Esophagus squamous epithelium (tissue), 5 donors: ENCODE measurements at regions not wholly inside any gene's neighbourhood (a gene's known extent, or its start where the extent isn't known, plus 50 kb on each side); places are given as distances from the start of the nearest gene placed in this dataset.
"Not testable (repeated sequence)": the region's sequence is repeated elsewhere in the genome, so short reads cannot be mapped to it uniquely, and the experiment has no call there.

Experiments
- DNase-seq: peaks from one replicate; lab custom pipeline; 2025; lab: John Stamatoyannopoulos, UW
- H3K27ac ChIP-seq, 4 donors: fragments of 200-600 bp; sonication (generic); one replicate each; pipeline ENCODE4 v1.5.1; 2016 to 2019; ENCODE audit warnings: mild to moderate bottlenecking in 1 of 4
- H3K27me3 ChIP-seq, 4 donors: fragments of 200-600 bp; sonication (generic); 1 replicate in 3 of 4; 2 replicates in 1 of 4; pipeline versions ENCODE4 v1.5.1 to v1.6.0; 2017 to 2021; ENCODE audit warnings: antibody characterized with exemption in 1 of 4
- H3K36me3 ChIP-seq, 3 donors: fragments of 200-600 bp; sonication (generic); one replicate each; pipeline ENCODE4 v1.5.1; 2016 to 2019
- H3K4me1 ChIP-seq, 3 donors: fragments of 200-600 bp; sonication (generic); one replicate each; pipeline ENCODE4 v1.5.1; 2017 to 2019
- H3K4me3 ChIP-seq, 4 donors: fragments of 200-600 bp; sonication (generic); 1 replicate in 3 of 4; 2 replicates in 1 of 4; pipeline ENCODE4 v1.5.1; 2016 to 2019; ENCODE audit warnings: mild to moderate bottlenecking in 2 of 4, moderate library complexity in 1 of 4
- H3K9me3 ChIP-seq, 3 donors: fragments of 200-600 bp; sonication (generic); one replicate each; pipeline ENCODE4 v1.5.1; 2016 to 2019
- CTCF ChIP-seq, 6 experiments: fragments of 450-650 bp in 4 of 6; fragments of 200-600 bp in 2 of 6; sonication (generic) in 2 of 6; IDR thresholded peaks; one replicate each; pipeline ENCODE4 v1.5.1; 2016 to 2019; ENCODE audit warnings: antibody characterized with exemption in 6 of 6, mild to moderate bottlenecking in 4 of 6, moderate library complexity in 4 of 6
- POLR2A ChIP-seq, 4 donors: fragments of 450-650 bp; IDR thresholded peaks; one replicate each; pipeline ENCODE4 v1.6.1; 2017; ENCODE audit warnings: antibody characterized with exemption in 4 of 4, mild to moderate bottlenecking in 4 of 4, moderate library complexity in 3 of 4
- WGBS, 2 donors: methylation state at CpG; one replicate each; pipeline ENCODE4 v1.1.5; 2018; 5-methylcytosine and 5-hydroxymethylcytosine counted together
- intact Hi-C: fragments of 100-400 bp; cut with DNase I; formaldehyde crosslinking; loops from one replicate; pipeline ENCODE4 v1.15.0; 2022
- donor health status: DM: yes; HTN: yes; CAD: no.

DNA sequence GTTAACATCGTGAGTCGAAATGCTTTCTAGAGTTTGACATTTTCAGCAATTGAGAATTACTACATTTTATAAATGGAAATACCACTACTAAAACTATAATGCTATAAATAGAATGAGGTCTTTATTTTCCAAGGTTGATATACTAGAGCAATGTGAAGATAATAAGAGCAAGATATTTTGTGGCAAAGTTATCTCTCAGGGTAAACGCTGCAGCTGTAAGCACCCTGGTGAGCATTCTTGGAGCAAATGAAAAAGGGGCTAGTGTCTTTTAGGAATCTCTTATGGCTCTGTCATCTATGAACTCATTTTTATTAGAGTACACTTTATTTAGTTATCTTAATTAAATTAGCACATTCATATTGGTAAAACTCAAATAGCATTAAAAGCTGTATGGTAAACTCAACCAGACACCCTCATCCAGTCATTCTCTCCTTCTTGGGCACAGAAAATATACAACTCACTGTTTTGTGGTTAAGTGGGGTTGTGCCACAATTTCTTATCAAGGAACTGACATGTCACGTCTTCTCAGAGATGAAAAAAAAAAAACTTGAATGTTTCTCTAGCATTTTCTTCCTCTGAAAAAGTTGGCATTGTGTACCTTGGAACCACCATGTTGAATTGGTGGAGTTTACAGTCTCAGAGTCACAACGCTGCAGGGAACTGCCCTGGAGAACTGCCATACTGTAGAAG, 289.5 kb upstream of the PFKP start:
- 64 to 65% methylated on average over 5 of the region's 5 CpGs for WGBS, 2 donors
- H3K27ac ChIP-seq: no peak overlapping the region
- no peaks in the 10 kb centered on the region for H3K4me1 ChIP-seq
- H3K27me3 ChIP-seq: peaks cover 0 to 11% (median 0%) of the 10 kb centered on the region in 4 donors
- H3K9me3 ChIP-seq: no peaks in the 10 kb centered on the region
- intact Hi-C loops: no loop called here
- no peaks in the 10 kb centered on the region for H3K36me3 ChIP-seq
- no peak overlapping the region for H3K4me3 ChIP-seq
- TF ChIP-seq POLR2A (IDR thresholded peaks at IDR 0.05): no peak
- no peak for DNase-seq

- no peak for DNase-seq
- no peaks in the 10 kb centered on the region for H3K4me1 ChIP-seq
- 77 to 78% methylated on average over 25 to 37 of the region's 41 CpGs for WGBS, 2 donors
- H3K9me3 ChIP-seq: no peaks in the 10 kb centered on the region
- H3K36me3 ChIP-seq: no peaks in the 10 kb centered on the region
- H3K27ac ChIP-seq: no peak overlapping the region
- no peak overlapping the region for H3K4me3 ChIP-seq
- TF ChIP-seq CTCF (IDR thresholded peaks at IDR 0.05): no peak
- no peak for TF ChIP-seq POLR2A (IDR thresholded peaks at IDR 0.05)
- H3K27me3 ChIP-seq: peaks cover 0 to 7% (median 0%) of the 10 kb centered on the region in 4 donors
- intact Hi-C loops: no loop called here
Measured at GRCh38 chr10:2772816-2773631, 294.3 kb upstream of the PFKP start.

GRCh38 chr10:2772135-2772534, 295.2 kb upstream of the PFKP start:
- TF ChIP-seq POLR2A (IDR thresholded peaks at IDR 0.05) (no peak), CTCF (IDR thresholded peaks at IDR 0.05) (no peak)
- Histone ChIP-seq H3K4me1 (no peaks in the 10 kb centered on the region), H3K27me3 (peaks cover 0 to 7% (median 0%) of the 10 kb centered on the region in 4 donors), H3K27ac (no peak overlapping the region), H3K4me3 (no peak overlapping the region), H3K9me3 (no peaks in the 10 kb centered on the region), H3K36me3 (no peaks in the 10 kb centered on the region)
- intact Hi-C loops: no loop called here
- no peak for DNase-seq
- WGBS, 2 donors: 81 to 86% methylated on average over 5 of the region's 5 CpGs

GRCh38 chr10:2767293-2767692, 300.1 kb upstream of the PFKP start:
- intact Hi-C loops, H3K9me3 ChIP-seq, H3K4me3 ChIP-seq, H3K36me3 ChIP-seq, H3K27me3 ChIP-seq, H3K4me1 ChIP-seq, DNase-seq, H3K27ac ChIP-seq: not testable (repeated sequence)
- WGBS, 2 donors: 58 to 68% methylated on average over 5 of the region's 5 CpGs

DNA sequence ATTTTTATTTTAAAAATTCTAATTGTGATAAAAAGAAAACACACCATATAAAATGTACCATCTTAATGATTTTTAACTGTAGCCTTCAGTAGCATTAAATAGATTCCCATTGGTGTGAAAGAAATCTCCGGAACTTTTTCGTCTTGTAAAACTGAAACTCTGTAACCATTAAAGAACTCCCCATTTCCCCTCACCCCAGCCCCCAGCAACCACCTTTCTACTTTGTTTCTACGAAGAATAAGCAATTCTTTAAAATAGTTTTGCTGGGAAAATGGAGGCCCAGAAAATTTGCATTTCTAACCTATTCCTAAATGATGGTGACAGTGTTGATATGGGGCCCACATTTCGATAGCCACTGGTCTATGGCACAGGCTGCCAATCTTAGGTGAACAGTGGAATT, 305.4 kb upstream of the PFKP start:
- Histone ChIP-seq H3K36me3 (no peaks in the 10 kb centered on the region), H3K4me1 (no peaks in the 10 kb centered on the region), H3K4me3 (no peak overlapping the region), H3K27me3 (no peaks in the 10 kb centered on the region), H3K9me3 (no peaks in the 10 kb centered on the region), H3K27ac (no peak overlapping the region)
- intact Hi-C loops: no loop called here
- 74 to 79% methylated on average over 4 of the region's 4 CpGs for WGBS, 2 donors
- TF ChIP-seq CTCF (IDR thresholded peaks at IDR 0.05): no peak
- TF ChIP-seq POLR2A (IDR thresholded peaks at IDR 0.05): no peak
- no peak for DNase-seq

DNA sequence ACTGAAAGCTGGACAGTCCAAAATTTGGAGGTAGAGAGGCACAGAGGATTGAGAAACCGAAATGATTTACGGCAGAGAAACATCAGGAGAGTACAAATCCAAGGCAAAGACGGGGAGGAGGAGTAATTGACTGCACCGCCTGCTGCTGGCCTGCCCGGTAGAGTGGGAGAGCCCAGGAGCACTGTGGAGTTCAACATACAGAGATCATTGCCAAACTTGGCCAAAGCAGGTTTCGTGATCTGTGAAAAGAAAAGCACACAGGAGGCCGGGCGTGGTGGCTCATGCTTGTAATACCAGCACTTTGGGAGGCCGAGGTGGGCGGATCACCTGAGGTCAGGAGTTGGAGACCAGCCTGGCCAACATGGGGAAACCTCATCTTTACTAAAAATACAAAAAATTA, 306.0 kb upstream of the PFKP start:
- Histone ChIP-seq H3K36me3 (no peaks in the 10 kb centered on the region), H3K4me3 (no peak overlapping the region), H3K4me1 (no peaks in the 10 kb centered on the region), H3K9me3 (no peaks in the 10 kb centered on the region), H3K27me3 (no peaks in the 10 kb centered on the region), H3K27ac (no peak overlapping the region)
- DNase-seq: no peak
- intact Hi-C loops: no loop called here
- TF ChIP-seq CTCF (IDR thresholded peaks at IDR 0.05): no peak
- TF ChIP-seq POLR2A (IDR thresholded peaks at IDR 0.05): no peak
- 77 to 79% methylated on average over 10 of the region's 10 CpGs for WGBS, 2 donors
